GM12892 (cell line): ENCODE measurements at regions not wholly inside any gene's neighbourhood (a gene's known extent, or its start where the extent isn't known, plus 50 kb on each side); places are given as distances from the start of the nearest gene placed in this dataset.

Source experiments
- POLR2A ChIP-seq: IDR thresholded peaks from 2 replicates; pipeline ENCODE4 v1.6.1; 2011; ENCODE audit warnings: low read depth, low read length, control low read depth
- POLR2AphosphoS5 ChIP-seq: IDR thresholded peaks from 2 replicates; pipeline ENCODE4 v1.6.1; 2011; ENCODE audit warnings: low read depth, low read length, control low read depth
- TAF1 ChIP-seq: IDR thresholded peaks from 2 replicates; pipeline ENCODE4 v1.6.1; 2011; ENCODE audit warnings: low read depth, mild to moderate bottlenecking, control low read depth, low read length, borderline replicate concordance

DNA sequence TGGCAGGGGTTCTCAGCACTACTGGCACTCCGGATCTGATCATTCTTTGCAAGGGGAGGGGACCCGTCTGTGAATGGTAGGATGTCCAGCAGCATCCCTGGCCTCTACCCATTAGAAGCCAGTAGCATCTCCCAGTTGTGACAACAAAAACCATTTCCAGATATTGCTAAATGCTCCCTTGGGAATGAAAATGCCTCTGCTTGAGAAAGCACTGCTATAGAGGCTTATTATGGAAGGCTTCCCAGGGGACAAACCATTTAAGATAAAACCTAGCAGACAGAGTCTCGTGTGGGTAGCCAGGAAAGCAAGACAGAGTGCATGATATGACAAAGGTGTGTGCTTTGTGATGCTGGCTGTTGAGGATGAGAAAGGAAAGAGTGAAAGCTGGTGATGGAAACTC is 273.7 kb downstream of the TMX3 start:
- no peak for TF ChIP-seq POLR2A
- no peak for TF ChIP-seq POLR2AphosphoS5
- no peak for TF ChIP-seq TAF1
